Calu3 (cell line): ENCODE measurements at regions not wholly inside any gene's neighbourhood (a gene's known extent, or its start where the extent isn't known, plus 50 kb on each side); places are given as distances from the start of the nearest gene placed in this dataset.

Source experiments
- BruUV-seq: library from RNA; stranded (reverse); fragments of 400-500 nt; replicated peaks from 2 replicates; lab custom pipeline; 2021; lab: Mats Ljungman, UMichigan
- CTCF ChIA-PET: fragments of 300-600 bp; sonication (Branson Sonifier 250); formaldehyde crosslinking; loops from one replicate; lab custom pipeline; 2022; ENCODE audit warnings: antibody characterized with exemption; lab: Charles Lee
- DNase-seq: peaks from one replicate; pipeline ENCODE4 v3.0.0; 2022
- H3K27ac Mint-ChIP-seq: one replicate; pipeline ENCODE4 v1.8.0; 2022; ENCODE audit warnings: mixed read lengths; ENCODE audit not compliant: unreplicated experiment
- H3K27me3 Mint-ChIP-seq: one replicate; pipeline ENCODE4 v1.8.0; 2022; ENCODE audit warnings: mixed read lengths; ENCODE audit not compliant: unreplicated experiment
- H3K36me3 Mint-ChIP-seq: one replicate; pipeline ENCODE4 v1.8.0; 2022; ENCODE audit warnings: mild to moderate bottlenecking, moderate library complexity, mixed read lengths; ENCODE audit not compliant: insufficient read depth, unreplicated experiment
- H3K4me1 Mint-ChIP-seq: one replicate; pipeline ENCODE4 v1.8.0; 2022; ENCODE audit warnings: mild to moderate bottlenecking, low read depth, mixed read lengths; ENCODE audit not compliant: unreplicated experiment
- H3K4me3 Mint-ChIP-seq: one replicate; pipeline ENCODE4 v1.8.0; 2022; ENCODE audit warnings: mild to moderate bottlenecking, low read depth, moderate library complexity, mixed read lengths; ENCODE audit not compliant: unreplicated experiment
- H3K9me3 Mint-ChIP-seq: one replicate; pipeline ENCODE4 v1.8.0; 2022; ENCODE audit warnings: low read depth, mixed read lengths; ENCODE audit not compliant: unreplicated experiment
- CTCF ChIP-seq: fragments of 200-600 bp; IDR thresholded peaks from one replicate; pipeline ENCODE4 v1.8.0; 2022; ENCODE audit warnings: antibody characterized with exemption; ENCODE audit not compliant: unreplicated experiment
- intact Hi-C: fragments of 100-400 bp; cut with micrococcal nuclease; formaldehyde crosslinking; loops from one replicate; pipeline ENCODE4 v1.10.0; 2022; ENCODE audit not compliant: unreplicated experiment

DNA sequence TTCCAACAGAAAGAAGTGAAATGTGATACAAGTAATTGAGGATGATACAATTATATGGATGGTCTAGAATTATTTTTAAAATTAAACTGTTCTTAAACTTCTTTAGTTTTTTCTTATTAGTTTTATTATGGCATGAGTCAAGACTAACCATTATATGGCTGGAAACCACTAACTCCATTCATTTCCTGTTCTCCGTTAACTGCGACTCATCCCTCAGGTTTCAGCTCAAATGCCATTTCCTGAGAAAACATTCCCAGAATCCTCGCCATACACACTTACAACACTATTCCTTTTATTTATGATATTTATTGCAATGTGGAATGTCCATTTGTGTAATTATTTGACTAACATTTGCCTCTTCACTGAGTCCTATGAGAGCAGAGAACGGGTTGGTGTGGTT is 394.1 kb downstream of the SOX2 start:
- H3K27ac Mint-ChIP-seq: no peak overlapping the region
- H3K36me3 Mint-ChIP-seq: no peaks in the 10 kb centered on the region
- H3K9me3 Mint-ChIP-seq: peaks cover 12% of the 10 kb centered on the region
- no peak for TF ChIP-seq CTCF
- no peaks in the 10 kb centered on the region for H3K4me1 Mint-ChIP-seq
- no peaks in the 10 kb centered on the region for H3K27me3 Mint-ChIP-seq
- no TSS peak for BruUV-seq
- DNase-seq: no peak
- CTCF ChIA-PET: interaction anchor here (0.6 kb wide), 1 partner anchor 208 kb away, joined by 6 read pairs; no protein-coding TSS in a partner anchor
- intact Hi-C loops: no loop called here
- no peak overlapping the region for H3K4me3 Mint-ChIP-seq

GRCh38 chr3:182108371-182108770 is 396.6 kb downstream of the SOX2 start:
- Mint-ChIP-seq H3K4me3 (no peak overlapping the region), H3K4me1 (no peaks in the 10 kb centered on the region), H3K27ac (no peak overlapping the region), H3K27me3 (no peaks in the 10 kb centered on the region), H3K36me3 (no peaks in the 10 kb centered on the region), H3K9me3 (peaks cover 5% of the 10 kb centered on the region)
- intact Hi-C loops: no loop called here
- no peak for DNase-seq
- CTCF ChIA-PET: no interaction called here
- BruUV-seq: no TSS peak
- no peak for TF ChIP-seq CTCF

- peaks cover 5% of the 10 kb centered on the region for H3K9me3 Mint-ChIP-seq
- DNase-seq: no peak
- H3K4me3 Mint-ChIP-seq: no peak overlapping the region
- H3K36me3 Mint-ChIP-seq: no peaks in the 10 kb centered on the region
- CTCF ChIA-PET: no interaction called here
- no peak for TF ChIP-seq CTCF
- H3K4me1 Mint-ChIP-seq: no peaks in the 10 kb centered on the region
- BruUV-seq: no TSS peak
- H3K27me3 Mint-ChIP-seq: no peaks in the 10 kb centered on the region
- no peak overlapping the region for H3K27ac Mint-ChIP-seq
- intact Hi-C loops: no loop called here
Measured at GRCh38 chr3:182111967-182112366, 400.2 kb downstream of the SOX2 start.

- no peak for TF ChIP-seq CTCF
- no peaks in the 10 kb centered on the region for H3K36me3 Mint-ChIP-seq
- intact Hi-C loops: no loop called here
- H3K27ac Mint-ChIP-seq: no peak overlapping the region
- no peaks in the 10 kb centered on the region for H3K4me1 Mint-ChIP-seq
- no TSS peak for BruUV-seq
- H3K9me3 Mint-ChIP-seq: peaks cover 3% of the 10 kb centered on the region
- H3K4me3 Mint-ChIP-seq: no peak overlapping the region
- no peaks in the 10 kb centered on the region for H3K27me3 Mint-ChIP-seq
- DNase-seq: no peak
- CTCF ChIA-PET: no interaction called here
Measured at GRCh38 chr3:182115328-182116015, 403.7 kb downstream of the SOX2 start.
